ENCODE measurements at regions not wholly inside any gene's neighbourhood (a gene's known extent, or its start where the extent isn't known, plus 50 kb on each side); places are given as distances from the start of the nearest gene placed in this dataset.
"Not testable (repeated sequence)": the region's sequence is repeated elsewhere in the genome, so short reads cannot be mapped to it uniquely, and the experiment has no call there.

GRCh38 chr12:66756631-66757030, 77.8 kb upstream of the GRIP1 start:
- Histone ChIP-seq H3K4me3 (no peak overlapping the region), H3K27me3 (ENCODE audit: low read depth) (peaks cover 4% of the 10 kb centered on the region), H3K4me1 (no peaks in the 10 kb centered on the region), H3K36me3 (no peaks in the 10 kb centered on the region), H3K27ac (replicated peaks) (no peak overlapping the region), H3K9me3 (replicated peaks) (no peaks in the 10 kb centered on the region)
- intact Hi-C loops (cut with micrococcal nuclease): no loop called here
- no peak for DNase-seq
- no peak for TF ChIP-seq CTCF (IDR thresholded peaks at IDR 0.05; ENCODE audit: borderline replicate concordance)

GRCh38 chr12:66760122-66760521, 81.2 kb upstream of the GRIP1 start:
- H3K27me3 ChIP-seq (ENCODE audit: low read depth); intact Hi-C loops (cut with micrococcal nuclease); DNase-seq; H3K36me3 ChIP-seq; H3K27ac ChIP-seq (replicated peaks); H3K4me1 ChIP-seq; H3K9me3 ChIP-seq (replicated peaks); H3K4me3 ChIP-seq: not testable (repeated sequence)

- no peaks in the 10 kb centered on the region for H3K36me3 ChIP-seq
- DNase-seq: no peak
- TF ChIP-seq CTCF (IDR thresholded peaks at IDR 0.05; ENCODE audit: borderline replicate concordance): no peak
- no peak overlapping the region for H3K27ac ChIP-seq (replicated peaks)
- intact Hi-C loops (cut with micrococcal nuclease): no loop called here
- H3K9me3 ChIP-seq (replicated peaks): no peaks in the 10 kb centered on the region
- H3K4me3 ChIP-seq: no peak overlapping the region
- no peaks in the 10 kb centered on the region for H3K4me1 ChIP-seq
- no peaks in the 10 kb centered on the region for H3K27me3 ChIP-seq (ENCODE audit: low read depth)
Observed at GRCh38 chr12:66763467-66763866, 84.6 kb upstream of the GRIP1 start.

GRCh38 chr12:66765204-66765603, 86.3 kb upstream of the GRIP1 start:
- no peak overlapping the region for H3K27ac ChIP-seq (replicated peaks)
- H3K9me3 ChIP-seq (replicated peaks): no peaks in the 10 kb centered on the region
- DNase-seq: no peak
- intact Hi-C loops (cut with micrococcal nuclease): no loop called here
- no peak for TF ChIP-seq CTCF (IDR thresholded peaks at IDR 0.05; ENCODE audit: borderline replicate concordance)
- no peaks in the 10 kb centered on the region for H3K4me1 ChIP-seq
- H3K36me3 ChIP-seq: no peaks in the 10 kb centered on the region
- H3K4me3 ChIP-seq: no peak overlapping the region
- no peaks in the 10 kb centered on the region for H3K27me3 ChIP-seq (ENCODE audit: low read depth)

GRCh38 chr12:66767536-66767935, 88.7 kb upstream of the GRIP1 start:
- Histone ChIP-seq H3K4me1 (no peaks in the 10 kb centered on the region), H3K4me3 (no peak overlapping the region), H3K27ac (replicated peaks) (no peak overlapping the region), H3K36me3 (no peaks in the 10 kb centered on the region), H3K27me3 (ENCODE audit: low read depth) (no peaks in the 10 kb centered on the region), H3K9me3 (replicated peaks) (no peaks in the 10 kb centered on the region)
- no peak for TF ChIP-seq CTCF (IDR thresholded peaks at IDR 0.05; ENCODE audit: borderline replicate concordance)
- DNase-seq: no peak
- intact Hi-C loops (cut with micrococcal nuclease): no loop called here

- Histone ChIP-seq H3K27me3 (ENCODE audit: low read depth) (no peaks in the 10 kb centered on the region), H3K4me3 (no peak overlapping the region), H3K4me1 (no peaks in the 10 kb centered on the region), H3K9me3 (replicated peaks) (no peaks in the 10 kb centered on the region), H3K27ac (replicated peaks) (no peak overlapping the region), H3K36me3 (no peaks in the 10 kb centered on the region)
- no peak for DNase-seq
- intact Hi-C loops (cut with micrococcal nuclease): no loop called here
- TF ChIP-seq CTCF (IDR thresholded peaks at IDR 0.05; ENCODE audit: borderline replicate concordance): no peak
Observed at GRCh38 chr12:66768293-66768692, 89.4 kb upstream of the GRIP1 start.

All from left ventricle myocardium inferior (tissue), 1 donor.